Kidney (tissue), 13 donors: ENCODE measurements at regions not wholly inside any gene's neighbourhood (a gene's known extent, or its start where the extent isn't known, plus 50 kb on each side); places are given as distances from the start of the nearest gene placed in this dataset.
A peak's percentile ranks its signal among the peaks of the same experiment; 100 is the strongest.

Experiments
- DNase-seq, 5 donors: peaks; one replicate each; pipeline ENCODE4 v3.0.0-alpha.2; 2013 to 2020
- FAIRE-seq: peaks from 2 replicates; lab custom pipeline; 2012; peaks lifted over from hg19 to GRCh38; lab: Jason Lieb, UNC
- H3K27ac ChIP-seq, 2 donors: one replicate each; pipeline ENCODE4 v1.7.0; 2013; ENCODE audit warnings: low read depth in 2 of 2, low read length in 2 of 2, inconsistent platforms in 1 of 2
- H3K27me3 ChIP-seq: one replicate; pipeline ENCODE4 v1.7.1; 2013; ENCODE audit warnings: low read length, inconsistent platforms; ENCODE audit not compliant: control insufficient read depth, insufficient read depth
- H3K36me3 ChIP-seq, 3 donors: one replicate each; pipeline versions ENCODE4 v1.7.0 to v1.7.1; 2013; ENCODE audit warnings: low read length in 3 of 3, control low read depth in 1 of 3, inconsistent platforms in 1 of 3; ENCODE audit not compliant: insufficient read depth in 3 of 3, control insufficient read depth in 2 of 3
- H3K4me1 ChIP-seq, 3 donors: one replicate each; pipeline versions ENCODE4 v1.7.0 to v1.7.1; 2013; ENCODE audit warnings: low read length in 3 of 3, inconsistent platforms in 1 of 3, low read depth in 1 of 3; ENCODE audit not compliant: control insufficient read depth in 2 of 3, insufficient read depth in 2 of 3
- H3K4me3 ChIP-seq, 3 donors: one replicate each; pipeline versions ENCODE4 v1.7.0 to v1.8.1; 2013; ENCODE audit warnings: low read length in 3 of 3, control low read depth in 1 of 3, inconsistent platforms in 1 of 3
- H3K9ac ChIP-seq, 3 donors: one replicate each; pipeline versions ENCODE4 v1.7.0 to v1.7.1; 2013; ENCODE audit warnings: low read length in 3 of 3, control low read depth in 1 of 3, inconsistent platforms in 1 of 3
- H3K9me3 ChIP-seq, 3 donors: one replicate each; pipeline versions ENCODE4 v1.7.0 to v1.7.1; 2013; ENCODE audit warnings: low read length in 3 of 3, control low read depth in 1 of 3, inconsistent platforms in 1 of 3; ENCODE audit not compliant: control insufficient read depth in 2 of 3, insufficient read depth in 1 of 3
- intact Hi-C: fragments of 100-400 bp; cut with DNase I; formaldehyde crosslinking; loops from one replicate; pipeline ENCODE4 v1.11.1; 2022
- TF ChIP-seq, protein P1 (sequence below): IDR thresholded peaks from 3 replicates; pipeline ENCODE4 v1.5.1; 2012; ENCODE audit warnings: mild to moderate bottlenecking, moderate library complexity, borderline replicate concordance; ENCODE audit not compliant: insufficient read depth; ENCODE audit errors: extremely low read depth
- donor health status: control.
- donor health status: control.
- donor health status: control.
- donor health status: control.
- donor health status: control.
- donor health status: DM: yes; HTN: yes; CAD: no.
- donor health status: Normal renal cell carcinoma (clear cell type).

DNA sequence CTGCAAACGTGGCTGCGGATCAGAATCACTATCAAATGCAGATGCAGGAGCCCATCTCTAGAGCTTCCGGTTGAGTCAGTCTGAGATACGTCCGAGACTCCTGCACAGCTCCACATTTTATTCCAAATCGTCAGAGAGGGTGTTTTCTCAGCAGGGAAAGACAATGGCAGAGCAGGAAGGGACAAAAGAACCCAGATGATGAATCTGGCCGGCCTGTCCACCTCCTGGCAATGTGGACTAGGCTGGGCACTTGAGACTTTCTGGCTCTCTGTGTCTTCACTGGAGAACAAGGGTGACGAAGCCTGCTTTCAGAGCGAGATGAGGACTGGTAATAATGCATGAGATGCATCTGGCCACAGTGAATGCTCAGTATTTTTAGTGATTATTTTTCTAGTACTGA, 255.9 kb upstream of the MYT1L start:
- Histone ChIP-seq H3K27me3 (no peaks in the 10 kb centered on the region), H3K27ac (no peak overlapping the region), H3K9me3 (no peaks in the 10 kb centered on the region), H3K9ac (no peak overlapping the region), H3K4me1 (no peaks in the 10 kb centered on the region), H3K36me3 (no peaks in the 10 kb centered on the region), H3K4me3 (no peak overlapping the region)
- DNase-seq (no peak), FAIRE-seq (no peak)
- intact Hi-C loops = no loop called here
- TF ChIP-seq, protein P1, sequence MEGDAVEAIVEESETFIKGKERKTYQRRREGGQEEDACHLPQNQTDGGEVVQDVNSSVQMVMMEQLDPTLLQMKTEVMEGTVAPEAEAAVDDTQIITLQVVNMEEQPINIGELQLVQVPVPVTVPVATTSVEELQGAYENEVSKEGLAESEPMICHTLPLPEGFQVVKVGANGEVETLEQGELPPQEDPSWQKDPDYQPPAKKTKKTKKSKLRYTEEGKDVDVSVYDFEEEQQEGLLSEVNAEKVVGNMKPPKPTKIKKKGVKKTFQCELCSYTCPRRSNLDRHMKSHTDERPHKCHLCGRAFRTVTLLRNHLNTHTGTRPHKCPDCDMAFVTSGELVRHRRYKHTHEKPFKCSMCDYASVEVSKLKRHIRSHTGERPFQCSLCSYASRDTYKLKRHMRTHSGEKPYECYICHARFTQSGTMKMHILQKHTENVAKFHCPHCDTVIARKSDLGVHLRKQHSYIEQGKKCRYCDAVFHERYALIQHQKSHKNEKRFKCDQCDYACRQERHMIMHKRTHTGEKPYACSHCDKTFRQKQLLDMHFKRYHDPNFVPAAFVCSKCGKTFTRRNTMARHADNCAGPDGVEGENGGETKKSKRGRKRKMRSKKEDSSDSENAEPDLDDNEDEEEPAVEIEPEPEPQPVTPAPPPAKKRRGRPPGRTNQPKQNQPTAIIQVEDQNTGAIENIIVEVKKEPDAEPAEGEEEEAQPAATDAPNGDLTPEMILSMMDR = no peak

DNA sequence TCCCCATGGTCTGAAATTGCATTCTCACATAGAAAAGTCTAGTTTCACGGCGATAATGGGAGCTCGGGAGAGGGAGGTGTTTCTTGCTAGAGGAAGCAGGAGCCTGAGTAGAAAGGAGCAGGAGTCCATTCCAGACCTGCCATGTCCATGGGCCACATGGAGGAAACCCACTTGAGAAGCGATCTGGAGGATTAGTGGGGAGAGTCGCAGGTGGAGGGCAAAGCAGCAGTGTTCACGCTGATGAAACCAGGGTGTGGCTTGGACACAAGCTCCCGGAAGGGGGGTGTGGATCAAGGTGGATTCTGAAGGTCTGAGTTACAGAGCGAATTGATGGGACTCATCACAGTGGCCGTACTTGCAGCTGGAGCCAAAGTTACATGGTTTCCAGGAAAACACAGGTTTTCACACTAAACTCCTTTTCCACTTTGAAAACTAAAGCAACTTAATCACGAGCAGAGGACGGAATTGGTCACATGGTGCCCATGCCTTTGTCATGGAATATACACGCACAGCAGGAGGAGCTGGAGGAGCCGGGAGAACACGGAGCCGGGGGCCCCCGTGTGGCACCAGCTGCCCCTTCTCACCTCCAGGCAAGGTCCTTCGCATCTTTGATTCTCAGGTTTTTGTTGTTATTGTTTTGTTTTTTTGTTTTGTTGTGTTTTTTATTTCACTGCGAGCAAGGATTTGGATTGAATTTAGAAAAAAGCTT, 255.1 kb upstream of the MYT1L start:
- Histone ChIP-seq H3K36me3 (no peaks in the 10 kb centered on the region), H3K9me3 (no peaks in the 10 kb centered on the region), H3K27ac (no peak overlapping the region), H3K4me3 (no peak overlapping the region), H3K27me3 (no peaks in the 10 kb centered on the region), H3K4me1 (no peaks in the 10 kb centered on the region), H3K9ac (no peak overlapping the region)
- TF ChIP-seq, protein P1 = no peak
- intact Hi-C loops = no loop called here
- FAIRE-seq (no peak), DNase-seq (peak in 1 of 5 donors; percentile 6)

DNA sequence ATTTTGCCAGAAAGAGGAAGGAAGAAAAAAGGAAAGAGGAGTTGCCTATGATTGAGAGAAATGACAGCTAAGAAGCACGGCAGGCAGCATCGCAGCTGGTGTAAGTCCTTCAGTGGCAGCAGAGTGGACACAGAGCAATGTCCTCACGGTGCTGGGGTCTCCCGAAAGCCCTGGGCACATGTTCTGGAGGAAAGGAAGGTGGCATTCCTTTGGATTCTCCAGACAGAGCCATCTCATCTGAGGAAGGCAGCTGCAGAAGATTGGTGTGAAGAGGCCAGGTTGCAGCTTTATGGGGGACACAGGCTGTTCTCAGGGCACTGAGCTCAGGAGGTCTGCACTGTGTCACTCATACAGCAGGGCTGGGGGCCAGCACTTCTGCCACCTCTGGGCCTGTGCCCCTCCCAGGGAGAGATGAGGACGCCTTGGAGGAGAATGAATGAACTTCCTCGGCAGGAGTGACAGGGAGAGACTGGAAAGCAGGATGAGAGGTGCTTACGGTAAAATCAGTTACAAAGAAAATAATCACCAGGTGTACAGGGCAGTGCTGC, 252.0 kb upstream of the MYT1L start:
- H3K9me3 ChIP-seq = no peaks in the 10 kb centered on the region
- no peaks in the 10 kb centered on the region for H3K27me3 ChIP-seq
- H3K36me3 ChIP-seq = no peaks in the 10 kb centered on the region
- no peak overlapping the region for H3K9ac ChIP-seq
- intact Hi-C loops = no loop called here
- FAIRE-seq (no peak), DNase-seq (no peak)
- H3K4me3 ChIP-seq = no peak overlapping the region
- H3K27ac ChIP-seq = no peak overlapping the region
- no peaks in the 10 kb centered on the region for H3K4me1 ChIP-seq
- TF ChIP-seq, protein P1 = no peak
